IMR-90 (cell line): ENCODE measurements at regions not wholly inside any gene's neighbourhood (a gene's known extent, or its start where the extent isn't known, plus 50 kb on each side); places are given as distances from the start of the nearest gene placed in this dataset.

Experiments used
- ATAC-seq: fragments of 200-7000 bp; cut with Tn5 transposase; 2 replicates; pipeline ENCODE4 v1.9.1; 2020; ENCODE audit warnings: low read depth, mild to moderate bottlenecking, moderate library complexity
- BruUV-seq: library from RNA; stranded (reverse); fragments of 400-500 nt; replicated peaks from 2 replicates; lab custom pipeline; 2021; lab: Mats Ljungman, UMichigan
- CTCF ChIA-PET: fragments of 300-600 bp; formaldehyde crosslinking; extraction: SDS; loops from one replicate; lab custom pipeline; 2021; ENCODE audit warnings: antibody characterized with exemption; lab: Yijun Ruan, JAX
- POLR2A ChIA-PET: fragments of 300-600 bp; sonication (Branson Sonifier 250); formaldehyde crosslinking; loops from one replicate; lab custom pipeline; 2022; ENCODE audit warnings: antibody characterized with exemption; ENCODE audit not compliant: unreplicated experiment; lab: Charles Lee
- DNase-seq: peaks from one replicate; pipeline ENCODE4 v3.0.0; 2013
- H2AFZ ChIP-seq: replicated peaks from 2 replicates; pipeline ENCODE3; 2013; ENCODE audit warnings: low read length, mild to moderate bottlenecking; ENCODE audit not compliant: poor library complexity
- H2AK5ac ChIP-seq: 2 replicates; pipeline ENCODE4 v1.6.1; 2013; ENCODE audit warnings: low read depth, low read length, inconsistent platforms
- H2AK9ac ChIP-seq: replicated peaks from 2 replicates; pipeline ENCODE3; 2013; ENCODE audit warnings: mild to moderate bottlenecking, low read depth, low read length, moderate library complexity; ENCODE audit not compliant: poor library complexity
- H2BK120ac ChIP-seq: 2 replicates; pipeline ENCODE4 v1.6.1; 2013; ENCODE audit warnings: low read depth, low read length, inconsistent platforms
- H2BK15ac ChIP-seq: 3 replicates; pipeline ENCODE4 v1.6.1; 2013; ENCODE audit warnings: low read depth, low read length, inconsistent platforms
- H2BK20ac ChIP-seq: 2 replicates; pipeline ENCODE4 v1.6.1; 2013; ENCODE audit warnings: low read depth, mild to moderate bottlenecking, inconsistent platforms, low read length, moderate library complexity
- H2BK5ac ChIP-seq: 2 replicates; pipeline ENCODE4 v1.6.1; 2013; ENCODE audit warnings: mild to moderate bottlenecking, low read depth, low read length, inconsistent platforms; ENCODE audit not compliant: poor library complexity, severe bottlenecking
- H3K14ac ChIP-seq: replicated peaks from 2 replicates; pipeline ENCODE4 v1.6.1; 2013; ENCODE audit warnings: low read depth, low read length, inconsistent platforms
- H3K18ac ChIP-seq: 2 replicates; pipeline ENCODE4 v1.6.1; 2013; ENCODE audit warnings: low read depth, low read length, control low read depth
- H3K23ac ChIP-seq: 2 replicates; pipeline ENCODE4 v1.6.1; 2013; ENCODE audit warnings: low read depth, low read length, inconsistent platforms
- H3K27ac ChIP-seq: 2 replicates; pipeline ENCODE4 v1.5.1; 2013; ENCODE audit warnings: mild to moderate bottlenecking, control low read depth, low read length; ENCODE audit not compliant: insufficient read depth
- H3K27me3 ChIP-seq: 2 replicates; pipeline ENCODE4 v1.6.1; 2013; ENCODE audit warnings: low read length; ENCODE audit not compliant: control insufficient read depth, insufficient read depth
- H3K36me3 ChIP-seq: 2 replicates; pipeline ENCODE4 v1.6.1; 2013; ENCODE audit warnings: low read length, mixed read lengths; ENCODE audit not compliant: control insufficient read depth, insufficient read depth
- H3K4ac ChIP-seq: 2 replicates; pipeline ENCODE4 v1.6.1; 2013; ENCODE audit warnings: low read depth, low read length, inconsistent platforms
- H3K4me1 ChIP-seq: 2 replicates; pipeline ENCODE4 v1.6.1; 2013; ENCODE audit warnings: low read length, mixed read lengths; ENCODE audit not compliant: control insufficient read depth, insufficient read depth
- H3K4me2 ChIP-seq: 2 replicates; pipeline ENCODE4 v1.6.1; 2013; ENCODE audit warnings: low read depth, mild to moderate bottlenecking, control low read depth, low read length, moderate library complexity
- H3K4me3 ChIP-seq: 2 replicates; pipeline ENCODE4 v1.5.1; 2013; ENCODE audit warnings: low read depth, mild to moderate bottlenecking, control low read depth, low read length, moderate library complexity; ENCODE audit not compliant: insufficient read depth
- H3K56ac ChIP-seq: 2 replicates; pipeline ENCODE4 v1.6.1; 2013; ENCODE audit warnings: low read length, inconsistent platforms; ENCODE audit not compliant: insufficient read depth; ENCODE audit errors: extremely low read depth
- H3K79me1 ChIP-seq, 2 experiments: 2 replicates each; pipeline ENCODE4 v1.6.1; 2013; ENCODE audit warnings: low read length in 2 of 2, inconsistent platforms in 1 of 2, low read depth in 1 of 2
- H3K9ac ChIP-seq: 2 replicates; pipeline ENCODE4 v1.6.1; 2013; ENCODE audit warnings: low read depth, low read length, control low read depth
- H3K9me1 ChIP-seq: 2 replicates; pipeline ENCODE4 v1.6.1; 2013; ENCODE audit warnings: low read length, inconsistent platforms; ENCODE audit not compliant: insufficient read depth
- H3K9me3 ChIP-seq: 2 replicates; pipeline ENCODE4 v1.6.1; 2013; ENCODE audit warnings: low read length; ENCODE audit not compliant: control insufficient read depth, insufficient read depth
- H4K20me1 ChIP-seq: 2 replicates; pipeline ENCODE4 v1.6.1; 2013; ENCODE audit warnings: low read length, inconsistent platforms; ENCODE audit not compliant: insufficient read depth
- H4K5ac ChIP-seq: 2 replicates; pipeline ENCODE4 v1.6.1; 2013; ENCODE audit warnings: mild to moderate bottlenecking, low read depth, low read length, control low read depth
- H4K8ac ChIP-seq, 2 experiments: 2 replicates each; pipeline ENCODE4 v1.6.1; 2013; ENCODE audit warnings: low read depth in 2 of 2, low read length in 2 of 2, control low read depth in 1 of 2, inconsistent platforms in 1 of 2
- H4K91ac ChIP-seq: 2 replicates; pipeline ENCODE4 v1.6.1; 2013; ENCODE audit warnings: low read depth, low read length, inconsistent platforms; ENCODE audit not compliant: insufficient read depth
- BHLHE40 ChIP-seq: fragments of 150-350 bp; IDR thresholded peaks from 2 replicates; pipeline ENCODE4 v1.6.1; 2016; ENCODE audit warnings: mild to moderate bottlenecking, low read depth, low read length
- CEBPB ChIP-seq: IDR thresholded peaks from 2 replicates; pipeline ENCODE4 v1.6.1; 2012; ENCODE audit warnings: low read depth, low read length, improper control_type of control experiment
- CHD1 ChIP-seq: IDR thresholded peaks from 2 replicates; pipeline ENCODE4 v1.6.1; 2012; ENCODE audit warnings: low read depth, low read length, improper control_type of control experiment
- ELK1 ChIP-seq: fragments of 150-350 bp; IDR thresholded peaks from 2 replicates; pipeline ENCODE4 v1.6.1; 2016; ENCODE audit warnings: low read depth, mild to moderate bottlenecking, low read length, moderate library complexity, borderline replicate concordance
- FOS ChIP-seq: fragments of 150-350 bp; IDR thresholded peaks from 2 replicates; pipeline ENCODE4 v1.6.1; 2016; ENCODE audit warnings: low read depth, low read length
- MAFK ChIP-seq: IDR thresholded peaks from 2 replicates; pipeline ENCODE4 v1.6.1; 2012; ENCODE audit warnings: low read depth, low read length, improper control_type of control experiment
- MAZ ChIP-seq: IDR thresholded peaks from 2 replicates; pipeline ENCODE4 v1.6.1; 2012; ENCODE audit warnings: low read depth, mild to moderate bottlenecking, low read length, improper control_type of control experiment, moderate library complexity, borderline replicate concordance
- MXI1 ChIP-seq: IDR thresholded peaks from 2 replicates; pipeline ENCODE4 v1.6.1; 2012; ENCODE audit warnings: low read depth, mild to moderate bottlenecking, low read length, moderate library complexity, borderline replicate concordance
- NFE2L2 ChIP-seq: fragments of 150-350 bp; IDR thresholded peaks from 2 replicates; pipeline ENCODE4 v1.6.1; 2016; ENCODE audit warnings: low read depth, mild to moderate bottlenecking, low read length
- POLR2A ChIP-seq: IDR thresholded peaks from 2 replicates; pipeline ENCODE4 v1.6.1; 2012; ENCODE audit warnings: mild to moderate bottlenecking, low read depth, low read length
- RAD21 ChIP-seq: IDR thresholded peaks from 2 replicates; pipeline ENCODE4 v1.6.1; 2012; ENCODE audit warnings: low read length, improper control_type of control experiment
- RCOR1 ChIP-seq: IDR thresholded peaks from 2 replicates; pipeline ENCODE4 v1.6.1; 2012; ENCODE audit warnings: mild to moderate bottlenecking, low read length, improper control_type of control experiment; ENCODE audit not compliant: insufficient replicate concordance
- RFX5 ChIP-seq: IDR thresholded peaks from 2 replicates; pipeline ENCODE4 v1.8.0; 2012; ENCODE audit warnings: low read depth, mild to moderate bottlenecking, low read length, moderate library complexity
- SMC3 ChIP-seq: fragments of 150-350 bp; IDR thresholded peaks from 2 replicates; pipeline ENCODE4 v1.6.1; 2016; ENCODE audit warnings: low read depth, mild to moderate bottlenecking, antibody characterized with exemption, low read length, moderate library complexity
- WGBS, 2 experiments: methylation state at CpG; one replicate each; pipeline versions ENCODE4 v1.1.5 to v1.1.7; 2013; ENCODE audit warnings: missing lambda C conversion rate in 2 of 2; ENCODE audit not compliant: insufficient read length in 1 of 2; ENCODE audit errors: extremely low coverage in 2 of 2; 5-methylcytosine and 5-hydroxymethylcytosine counted together
- dilution Hi-C: fragments of 300-500 bp; cut with HindIII; formaldehyde crosslinking; loops from one replicate; pipeline ENCODE4 v1.14.3; 2018; ENCODE audit warnings: low sequenced_read_pairs; ENCODE audit not compliant: unreplicated experiment
- in situ Hi-C: fragments of 300-500 bp; cut with MboI; formaldehyde crosslinking; loops from 3 replicates; pipeline ENCODE4 v1.14.3; 2019; ENCODE audit warnings: low sequenced_read_pairs, inconsistent platforms, mixed read lengths
- intact Hi-C: fragments of 100-400 bp; cut with micrococcal nuclease; formaldehyde crosslinking; loops from 2 replicates; pipeline ENCODE4 v1.10.0; 2022
- TF ChIP-seq, protein P1 (sequence below): fragments of 150-350 bp; IDR thresholded peaks from 2 replicates; pipeline ENCODE4 v1.6.1; 2017; ENCODE audit warnings: mild to moderate bottlenecking, antibody characterized with exemption, low read length, low read depth
- TF ChIP-seq, protein P2 (sequence below): conservative IDR thresholded peaks from 2 replicates; pipeline ENCODE4 v1.5.1; 2012; ENCODE audit warnings: mild to moderate bottlenecking, low read depth, low read length, improper control_type of control experiment

DNA sequence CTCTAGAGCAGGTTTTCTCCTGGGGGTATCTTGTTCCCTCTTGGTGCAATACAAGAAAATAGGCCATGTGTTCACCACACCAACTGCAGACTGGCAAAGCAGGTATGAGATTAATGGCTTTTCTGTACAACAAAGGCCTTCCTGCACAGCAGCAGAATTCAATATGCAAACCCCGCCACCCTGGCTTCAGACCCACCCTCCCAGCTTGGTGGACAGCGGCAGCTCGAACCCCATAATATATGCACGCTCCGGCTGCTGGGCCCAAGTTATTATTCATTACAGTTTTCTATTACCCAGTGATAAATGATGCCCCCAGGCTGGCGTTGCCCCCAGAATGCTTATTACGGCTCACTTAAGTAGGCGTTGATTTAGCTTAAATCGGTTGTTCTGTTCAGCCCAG, 144.2 kb downstream of the RRAGC start:
- Histone ChIP-seq H3K27me3 (no peaks in the 10 kb centered on the region), H2BK120ac (no peak overlapping the region), H2BK15ac (no peak overlapping the region), H3K9me1 (no peaks in the 10 kb centered on the region), H3K27ac (no peak overlapping the region), H4K8ac (no peak overlapping the region), H3K23ac (no peak overlapping the region), H3K9me3 (no peaks in the 10 kb centered on the region), H3K4me2 (no peak overlapping the region), H3K14ac (no peak overlapping the region), H3K4me1 (no peaks in the 10 kb centered on the region), H2AK5ac (no peak overlapping the region), H2BK20ac (no peak overlapping the region), H2BK5ac (no peak overlapping the region), H3K4me3 (no peak overlapping the region), H4K5ac (no peak overlapping the region), H4K20me1 (no peaks in the 10 kb centered on the region), H3K56ac (no peak overlapping the region), H4K91ac (no peak overlapping the region), H3K9ac (no peak overlapping the region), H3K4ac (no peak overlapping the region), H3K36me3 (no peaks in the 10 kb centered on the region), H3K79me1 (no peaks in the 10 kb centered on the region), H2AFZ (no peak overlapping the region), H3K18ac (no peak overlapping the region), H2AK9ac (no peak overlapping the region)
- TF ChIP-seq NFE2L2 (no peak), MAFK (no peak), MXI1 (no peak), BHLHE40 (no peak), RAD21 (no peak), RCOR1 (no peak), CHD1 (no peak), POLR2A (no peak), CEBPB (no peak), FOS (no peak), SMC3 (no peak), RFX5 (no peak), ELK1 (no peak), MAZ (no peak)
- TF ChIP-seq, protein P1, sequence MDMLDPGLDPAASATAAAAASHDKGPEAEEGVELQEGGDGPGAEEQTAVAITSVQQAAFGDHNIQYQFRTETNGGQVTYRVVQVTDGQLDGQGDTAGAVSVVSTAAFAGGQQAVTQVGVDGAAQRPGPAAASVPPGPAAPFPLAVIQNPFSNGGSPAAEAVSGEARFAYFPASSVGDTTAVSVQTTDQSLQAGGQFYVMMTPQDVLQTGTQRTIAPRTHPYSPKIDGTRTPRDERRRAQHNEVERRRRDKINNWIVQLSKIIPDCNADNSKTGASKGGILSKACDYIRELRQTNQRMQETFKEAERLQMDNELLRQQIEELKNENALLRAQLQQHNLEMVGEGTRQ: no peak
- TF ChIP-seq, protein P2, sequence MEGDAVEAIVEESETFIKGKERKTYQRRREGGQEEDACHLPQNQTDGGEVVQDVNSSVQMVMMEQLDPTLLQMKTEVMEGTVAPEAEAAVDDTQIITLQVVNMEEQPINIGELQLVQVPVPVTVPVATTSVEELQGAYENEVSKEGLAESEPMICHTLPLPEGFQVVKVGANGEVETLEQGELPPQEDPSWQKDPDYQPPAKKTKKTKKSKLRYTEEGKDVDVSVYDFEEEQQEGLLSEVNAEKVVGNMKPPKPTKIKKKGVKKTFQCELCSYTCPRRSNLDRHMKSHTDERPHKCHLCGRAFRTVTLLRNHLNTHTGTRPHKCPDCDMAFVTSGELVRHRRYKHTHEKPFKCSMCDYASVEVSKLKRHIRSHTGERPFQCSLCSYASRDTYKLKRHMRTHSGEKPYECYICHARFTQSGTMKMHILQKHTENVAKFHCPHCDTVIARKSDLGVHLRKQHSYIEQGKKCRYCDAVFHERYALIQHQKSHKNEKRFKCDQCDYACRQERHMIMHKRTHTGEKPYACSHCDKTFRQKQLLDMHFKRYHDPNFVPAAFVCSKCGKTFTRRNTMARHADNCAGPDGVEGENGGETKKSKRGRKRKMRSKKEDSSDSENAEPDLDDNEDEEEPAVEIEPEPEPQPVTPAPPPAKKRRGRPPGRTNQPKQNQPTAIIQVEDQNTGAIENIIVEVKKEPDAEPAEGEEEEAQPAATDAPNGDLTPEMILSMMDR: no peak
- in situ Hi-C loops (no loop called here), intact Hi-C loops (no loop called here), dilution Hi-C loops (no loop called here)
- WGBS, 2 experiments: 70% methylated on average over 2 of the region's 9 CpGs; no CpG with 5 or more reads in 1 of the 2 experiments
- POLR2A ChIA-PET: no interaction called here
- no peak for DNase-seq
- no peak for ATAC-seq
- CTCF ChIA-PET: no interaction called here
- BruUV-seq: no TSS peak
